Hypothalamus (tissue), 51 donors: ENCODE measurements at regions not wholly inside any gene's neighbourhood (a gene's known extent, or its start where the extent isn't known, plus 50 kb on each side); places are given as distances from the start of the nearest gene placed in this dataset.
A peak's percentile ranks its signal among the peaks of the same experiment; 100 is the strongest.

Experiments
- DNase-seq, 51 donors: peaks; one replicate each; lab custom pipeline; 2025; lab: John Stamatoyannopoulos, UW

- DNase-seq = no peak
These were observed 135.1 kb downstream of the RRAGC start for GRCh38 chr1:38724160-38725131.

GRCh38 chr1:38721816-38722215 lies 137.8 kb downstream of the RRAGC start:
- no peak for DNase-seq

- no peak for DNase-seq
These were observed 139.7 kb downstream of the RRAGC start for GRCh38 chr1:38719880-38720279.

GRCh38 chr1:38718031-38718430 lies 141.5 kb downstream of the RRAGC start:
- DNase-seq = no peak

GRCh38 chr1:38716229-38716628 lies 143.3 kb downstream of the RRAGC start:
- no peak for DNase-seq

- no peak for DNase-seq
These were observed 144.2 kb downstream of the RRAGC start for GRCh38 chr1:38715415-38715814.

- DNase-seq = no peak
These were observed 147.5 kb downstream of the RRAGC start for GRCh38 chr1:38712046-38712445.

- DNase-seq = no peak
These were observed 150.8 kb downstream of the RRAGC start for GRCh38 chr1:38708701-38709258.

- no peak for DNase-seq
These were observed 158.5 kb downstream of the RRAGC start for GRCh38 chr1:38701088-38701487.

- DNase-seq = no peak
These were observed 159.5 kb downstream of the RRAGC start for GRCh38 chr1:38700077-38700470.

- DNase-seq = no peak
These were observed 160.1 kb downstream of the RRAGC start for GRCh38 chr1:38699330-38700076.

- no peak for DNase-seq
These were observed 162.2 kb downstream of the RRAGC start for GRCh38 chr1:38697387-38697786.

GRCh38 chr1:38696371-38696770 lies 163.2 kb downstream of the RRAGC start:
- no peak for DNase-seq

- DNase-seq = no peak
These were observed 165.8 kb downstream of the RRAGC start for GRCh38 chr1:38693759-38694158.

GRCh38 chr1:38693031-38693430 lies 166.5 kb downstream of the RRAGC start:
- no peak for DNase-seq

- DNase-seq = peak in 6 of 51 donors; percentile 5 to 25 (median 6)
These were observed 168.7 kb downstream of the RRAGC start for GRCh38 chr1:38690790-38691449.

- no peak for DNase-seq
These were observed 172.7 kb downstream of the RRAGC start for GRCh38 chr1:38686927-38687255.

GRCh38 chr1:38686167-38686926 lies 173.2 kb downstream of the RRAGC start:
- DNase-seq = no peak

- DNase-seq = no peak
These were observed 174.2 kb downstream of the RRAGC start for GRCh38 chr1:38685388-38685787.

- DNase-seq = no peak
These were observed 178.6 kb downstream of the RRAGC start for GRCh38 chr1:38680801-38681510.
